ENCODE measurements at regions not wholly inside any gene's neighbourhood (a gene's known extent, or its start where the extent isn't known, plus 50 kb on each side); places are given as distances from the start of the nearest gene placed in this dataset.

GRCh38 chr2:136502660-136503059 lies 262.7 kb upstream of the THSD7B start:
- TF ChIP-seq CTCF (IDR thresholded peaks at IDR 0.05; ENCODE audit: insufficient read depth, low read depth, low read length) (no peak), EZH2 (IDR thresholded peaks at IDR 0.05; ENCODE audit: insufficient read depth, low read length) (no peak)
